NCI-H82 treated with DMSO at 0.1 percent for 48 hours (cell line): ENCODE measurements at regions not wholly inside any gene's neighbourhood (a gene's known extent, or its start where the extent isn't known, plus 50 kb on each side); places are given as distances from the start of the nearest gene placed in this dataset.

Source experiments
- DNase-seq: peaks from one replicate; lab custom pipeline; 2025; ENCODE audit not compliant: unreplicated experiment; lab: John Stamatoyannopoulos, UW

DNA sequence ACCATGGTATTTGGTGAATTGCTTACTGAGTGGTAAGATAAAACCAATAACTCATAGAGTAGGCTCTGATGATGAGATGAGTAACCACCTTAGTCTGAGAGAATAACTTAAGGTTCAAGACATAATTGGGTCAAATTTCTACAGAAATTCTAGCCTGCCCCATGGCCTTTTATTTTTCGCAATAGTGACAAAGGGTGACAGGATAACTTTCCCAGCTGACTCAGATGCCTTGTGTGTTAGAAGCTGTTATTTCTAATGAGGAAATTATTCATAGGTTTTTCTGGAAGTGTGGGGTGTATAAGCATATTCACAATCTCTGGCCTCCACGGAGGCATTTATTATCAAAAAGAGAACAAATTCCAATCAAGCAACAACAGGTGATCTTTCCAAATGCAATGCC, 159.0 kb downstream of the NUP35 start:
- DNase-seq = no peak

DNA sequence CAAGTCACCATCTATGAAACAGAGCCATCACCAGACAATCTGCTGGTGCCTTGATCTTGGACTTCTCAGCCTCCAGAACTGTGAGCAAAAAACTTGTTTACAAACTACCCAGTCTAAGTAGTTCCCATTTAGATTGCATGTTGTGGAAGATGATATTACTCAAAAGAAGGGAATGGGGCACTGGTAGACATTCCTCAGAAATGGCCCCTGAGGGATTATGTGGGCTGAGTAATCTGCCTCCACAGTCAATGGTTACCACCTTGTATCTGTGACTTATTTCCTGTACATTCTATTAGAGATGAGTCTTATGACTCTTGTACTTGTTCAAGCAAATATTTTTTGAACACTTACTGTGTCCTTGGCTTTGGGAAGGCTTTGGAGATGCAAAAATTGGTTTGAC, 160.4 kb downstream of the NUP35 start:
- DNase-seq = no peak

DNA sequence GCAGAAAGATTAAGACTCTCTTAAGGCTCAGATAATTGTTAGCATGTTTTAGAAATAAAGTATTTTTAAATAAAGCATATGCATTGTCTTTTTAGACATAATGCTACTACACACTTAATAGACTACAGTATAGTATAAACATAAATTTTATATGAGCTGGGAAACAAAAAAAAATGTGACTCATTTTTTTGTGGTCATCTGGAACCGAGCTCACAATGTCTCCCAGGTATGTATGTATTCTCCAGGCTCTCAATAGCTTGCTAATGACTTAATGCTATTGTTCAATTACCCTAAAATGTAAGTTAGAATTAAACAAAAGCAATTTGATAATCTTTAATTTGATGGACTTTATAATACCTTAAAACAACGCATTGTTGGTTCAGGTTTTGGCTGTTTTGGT, 167.2 kb downstream of the NUP35 start:
- DNase-seq = no peak

DNA sequence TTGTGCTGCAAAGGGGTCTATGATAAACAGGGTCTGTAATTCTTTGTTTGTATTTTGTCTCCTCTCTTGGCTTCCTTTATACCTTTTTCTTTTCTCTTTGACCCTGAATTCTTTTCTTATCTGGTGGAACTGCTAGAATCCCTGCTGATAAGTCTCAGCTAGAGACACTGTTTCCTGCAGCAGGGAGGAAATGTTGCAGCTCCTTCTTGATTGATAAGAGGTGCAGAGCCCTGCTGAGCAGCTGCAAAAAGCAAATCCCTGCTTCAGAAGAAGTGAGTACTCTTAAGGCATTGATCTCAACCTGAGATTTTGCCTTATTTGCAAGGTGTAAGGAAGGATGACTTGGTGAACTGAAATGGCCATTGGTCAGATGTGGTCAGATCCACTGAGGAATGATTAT, 167.8 kb downstream of the NUP35 start:
- no peak for DNase-seq

DNA sequence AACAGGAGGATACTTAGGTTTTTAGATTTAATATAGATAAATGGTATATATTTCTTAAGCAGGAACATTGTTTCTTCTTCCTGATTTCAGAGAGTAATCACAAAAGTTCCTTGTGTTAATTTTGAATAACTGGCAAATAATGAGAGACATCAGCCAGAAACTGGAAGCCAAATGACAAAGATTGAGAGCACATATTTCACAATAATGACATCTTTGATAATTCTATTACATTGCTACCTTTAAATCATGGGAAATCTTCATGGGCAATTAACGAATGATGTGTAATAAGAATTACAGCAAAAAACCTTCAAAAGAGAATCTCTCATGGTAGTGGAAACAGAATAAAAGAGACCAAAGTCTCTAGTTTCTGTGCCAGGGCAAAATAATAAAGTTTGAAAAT, 215.1 kb downstream of the NUP35 start:
- no peak for DNase-seq

DNA sequence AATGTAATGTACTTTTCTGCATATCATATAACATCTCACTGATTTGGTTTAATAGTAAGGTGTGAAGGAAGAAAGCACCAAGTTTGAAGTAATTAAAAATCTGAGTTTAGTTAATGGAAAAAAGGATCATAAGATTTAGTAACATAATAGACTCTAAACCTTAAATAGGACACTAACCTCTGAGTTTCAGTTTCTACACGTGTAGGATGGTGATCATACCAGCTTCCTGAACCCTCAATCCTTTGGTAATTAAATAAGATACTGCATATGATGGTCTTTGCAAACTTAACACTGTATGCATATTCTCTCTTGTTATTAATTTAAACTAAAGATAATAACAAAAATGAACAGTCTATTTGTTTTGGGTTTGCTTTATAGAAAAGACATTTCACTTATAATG, 216.8 kb downstream of the NUP35 start:
- no peak for DNase-seq

DNA sequence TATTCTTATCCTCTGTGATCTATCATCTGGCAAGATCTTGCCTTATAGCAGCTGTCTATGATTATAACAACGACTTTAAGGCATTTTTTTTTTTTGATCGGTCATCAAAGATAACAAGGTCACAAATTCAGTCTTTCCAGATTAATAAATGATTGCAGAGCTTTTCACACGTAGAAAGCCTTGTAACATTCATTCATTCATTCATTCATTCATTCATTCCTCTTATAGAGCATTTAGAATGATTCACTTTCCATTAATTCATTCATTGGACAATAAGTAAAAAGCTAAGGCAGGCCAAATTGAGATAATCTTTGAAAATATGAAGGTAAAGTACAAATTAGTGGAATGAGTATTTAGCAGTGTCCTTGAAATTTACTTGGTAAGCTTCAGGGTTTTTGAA, 223.7 kb downstream of the NUP35 start:
- no peak for DNase-seq

DNA sequence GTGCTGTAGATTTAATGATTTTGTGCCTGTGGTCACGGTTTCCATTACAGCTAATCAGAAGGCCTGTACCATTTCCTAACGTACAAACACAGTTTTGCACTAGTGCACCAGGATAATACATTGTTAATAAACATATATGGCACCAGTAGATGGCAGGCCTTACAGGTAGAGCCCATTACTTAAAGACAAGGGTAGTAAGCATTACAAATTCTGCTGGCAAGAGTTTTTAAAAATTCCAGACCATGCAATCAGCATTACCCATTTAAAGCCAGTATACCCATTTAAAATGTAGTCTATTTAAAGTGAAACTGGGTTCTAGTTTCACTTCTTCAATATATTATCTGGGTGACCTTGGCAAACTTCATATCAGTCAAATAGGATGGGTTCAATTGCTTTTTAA, 224.2 kb downstream of the NUP35 start:
- DNase-seq = no peak

DNA sequence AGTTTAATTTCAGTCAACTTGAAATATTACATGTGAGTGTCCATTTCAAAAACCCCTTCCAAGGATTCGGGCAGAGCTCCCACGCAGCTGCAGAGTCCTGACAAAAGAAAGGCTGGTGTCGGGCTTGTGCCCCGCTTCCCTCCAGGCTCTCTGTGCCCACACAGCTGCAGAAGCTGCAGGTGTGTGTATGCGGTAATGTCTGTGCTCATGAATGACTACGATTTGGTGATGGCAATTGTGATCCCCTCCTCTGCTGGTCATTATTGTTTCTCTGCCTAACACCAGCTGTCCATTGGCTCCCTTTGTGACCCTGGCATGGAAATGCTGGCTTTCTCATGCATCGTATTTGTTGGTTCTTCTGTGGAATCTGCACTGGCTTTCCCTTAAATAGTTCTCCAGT, 224.8 kb downstream of the NUP35 start:
- no peak for DNase-seq

DNA sequence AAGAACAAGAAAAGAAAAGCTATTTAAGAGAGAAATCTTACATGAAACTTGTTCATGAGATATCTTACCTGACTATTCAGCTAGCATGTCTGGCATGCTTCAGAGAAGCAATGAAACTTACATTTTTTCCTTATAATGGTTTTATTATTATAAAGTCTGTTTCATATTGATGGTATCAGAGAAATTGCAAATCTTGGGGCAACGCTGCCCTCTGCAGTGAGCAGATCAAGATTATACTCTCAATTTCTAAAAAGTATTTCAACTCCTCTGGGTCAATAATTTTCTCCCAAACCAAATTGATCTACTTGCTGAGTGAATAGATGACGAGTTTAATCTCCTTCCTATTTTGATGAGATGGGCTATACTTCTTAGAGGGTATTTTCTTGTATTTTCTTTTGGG, 235.6 kb downstream of the NUP35 start:
- no peak for DNase-seq

DNA sequence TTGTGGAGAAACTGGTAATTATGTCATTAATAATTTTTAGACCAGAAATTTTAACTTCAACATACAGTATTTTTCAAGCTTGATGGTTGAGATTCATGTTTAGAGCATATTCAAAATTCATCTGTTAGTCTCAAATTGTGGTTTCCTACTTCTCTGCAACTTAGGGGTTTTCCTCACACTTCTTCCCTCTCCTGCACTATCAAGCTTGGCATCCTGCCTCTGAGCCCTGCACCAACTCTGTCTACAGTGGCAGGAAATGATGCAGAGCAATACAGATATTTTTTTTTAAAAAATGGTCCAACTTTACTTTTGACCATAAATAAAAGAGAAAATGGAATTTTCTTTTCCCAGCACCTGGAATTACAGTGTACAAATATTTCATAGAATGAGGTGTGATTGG, 247.3 kb downstream of the NUP35 start:
- no peak for DNase-seq

DNA sequence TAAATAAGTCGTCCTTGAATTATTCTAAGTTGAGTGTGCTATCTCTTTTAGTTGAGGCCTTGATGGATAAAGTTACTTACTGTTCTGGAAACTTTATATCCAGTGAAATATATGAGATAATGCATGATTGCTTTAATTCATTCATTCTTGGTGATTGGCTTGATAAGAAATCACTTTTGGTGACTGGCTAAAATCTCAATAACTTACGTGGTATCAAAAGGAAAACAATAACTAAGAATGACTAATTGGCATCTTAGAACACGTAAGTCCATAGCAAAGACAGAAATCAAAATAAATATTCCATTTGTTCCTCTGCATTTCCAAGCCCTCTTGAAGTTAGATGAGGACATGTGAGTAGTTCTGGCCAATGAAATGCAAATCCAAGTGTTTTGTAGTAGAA, 251.6 kb downstream of the NUP35 start:
- no peak for DNase-seq

DNA sequence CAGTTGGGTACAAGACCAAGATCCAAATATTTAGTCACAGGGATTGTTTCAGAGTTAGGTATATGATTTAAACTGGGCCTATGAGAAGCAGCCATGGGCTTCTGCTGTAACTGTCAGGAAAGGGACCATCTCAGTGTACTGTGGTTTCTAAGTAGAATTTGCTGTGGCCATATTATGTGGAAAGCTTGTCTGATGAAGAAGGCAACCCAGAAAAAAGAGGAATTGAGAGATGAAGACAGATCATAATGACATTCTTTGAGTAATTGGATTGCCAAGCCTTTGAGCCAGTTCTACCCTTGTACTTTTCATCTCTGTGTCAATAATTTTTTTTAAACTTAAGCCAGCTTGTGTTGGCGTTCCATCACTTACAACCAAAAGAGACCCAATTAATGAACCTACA, 259.6 kb downstream of the NUP35 start:
- DNase-seq = no peak

DNA sequence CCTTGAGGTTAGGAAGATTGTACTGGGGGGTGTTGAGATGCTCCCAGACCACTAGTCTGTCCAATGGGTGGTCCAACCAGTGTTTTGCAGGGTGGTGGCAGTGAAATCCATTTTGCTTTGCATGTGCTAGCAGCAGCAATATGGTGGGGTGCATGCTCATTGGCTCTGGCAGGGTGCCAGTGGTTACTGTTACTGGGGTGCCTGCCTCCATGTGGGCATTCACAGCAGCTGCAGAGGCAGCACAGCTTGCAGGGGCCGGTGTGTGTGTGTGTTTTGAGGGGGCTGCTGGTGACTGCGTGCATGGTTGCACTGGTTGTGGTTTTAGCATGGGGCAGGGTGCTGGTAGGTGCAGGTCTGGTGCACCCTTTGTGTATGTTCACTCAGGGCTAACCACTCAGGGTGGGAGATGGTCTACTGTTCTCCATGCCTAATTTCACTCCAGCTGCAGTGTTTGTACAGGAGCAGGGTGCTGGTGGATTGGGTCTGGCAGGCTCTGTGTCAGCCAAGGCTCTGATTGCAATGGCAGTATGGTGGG, 265.4 kb downstream of the NUP35 start:
- no peak for DNase-seq

DNA sequence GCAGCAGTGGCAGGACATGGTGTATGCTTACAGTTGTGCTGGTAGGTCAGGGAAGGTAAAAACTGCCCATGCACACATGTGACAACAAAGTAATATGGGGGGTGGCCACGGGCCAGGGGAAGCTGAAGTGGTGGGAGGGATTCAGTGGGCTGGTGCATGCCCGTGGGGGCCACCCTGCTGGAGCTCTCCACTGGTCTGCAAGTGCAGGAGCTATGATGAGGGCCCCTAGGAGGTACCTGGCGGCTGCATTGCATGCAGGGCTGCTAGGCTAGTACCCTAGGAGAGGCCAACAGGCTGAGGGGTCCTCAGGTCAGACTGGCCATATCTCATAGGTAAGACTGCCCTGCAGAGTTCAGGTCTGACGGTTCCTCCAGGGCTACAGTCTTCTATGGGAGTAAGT, 265.9 kb downstream of the NUP35 start:
- no peak for DNase-seq

DNA sequence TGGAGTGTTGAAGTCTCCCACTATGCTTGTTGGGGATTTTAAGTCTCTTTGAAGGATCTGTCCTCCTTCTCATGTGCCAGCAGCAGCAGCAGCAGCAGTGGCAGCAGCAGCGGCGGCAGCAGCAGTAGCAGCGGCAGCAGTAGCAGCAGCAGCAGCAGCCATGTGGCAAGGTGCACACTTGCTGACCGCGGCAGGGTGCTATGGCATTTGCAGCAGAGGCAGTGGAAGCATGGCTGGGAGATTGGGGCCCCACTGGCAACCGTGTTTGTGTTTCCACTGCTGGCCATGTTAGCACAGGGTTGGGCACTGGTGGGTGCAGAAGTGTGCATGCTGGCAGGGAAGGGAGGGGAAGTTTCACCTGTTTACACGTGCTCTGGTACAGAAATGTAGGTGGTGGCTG, 280.1 kb downstream of the NUP35 start:
- DNase-seq = no peak

DNA sequence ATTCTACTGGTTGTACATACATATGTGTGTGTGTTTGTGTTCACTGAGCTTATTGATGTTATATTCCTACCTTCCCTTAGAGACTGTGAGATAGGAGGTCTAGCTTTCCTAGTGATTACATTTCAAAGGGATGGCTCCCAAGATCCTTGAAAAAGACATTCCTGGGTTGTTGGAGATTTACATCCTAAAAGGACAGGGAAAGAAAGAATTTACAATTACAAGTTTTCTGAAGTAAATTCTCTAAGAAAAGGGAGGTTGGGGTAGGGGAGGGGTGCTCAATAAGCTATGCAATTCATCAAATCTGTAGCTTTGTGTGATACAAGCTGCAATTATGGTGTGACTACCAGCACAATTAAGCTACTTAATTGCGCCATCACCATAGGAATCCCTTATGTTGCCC, 284.3 kb downstream of the NUP35 start:
- no peak for DNase-seq

DNA sequence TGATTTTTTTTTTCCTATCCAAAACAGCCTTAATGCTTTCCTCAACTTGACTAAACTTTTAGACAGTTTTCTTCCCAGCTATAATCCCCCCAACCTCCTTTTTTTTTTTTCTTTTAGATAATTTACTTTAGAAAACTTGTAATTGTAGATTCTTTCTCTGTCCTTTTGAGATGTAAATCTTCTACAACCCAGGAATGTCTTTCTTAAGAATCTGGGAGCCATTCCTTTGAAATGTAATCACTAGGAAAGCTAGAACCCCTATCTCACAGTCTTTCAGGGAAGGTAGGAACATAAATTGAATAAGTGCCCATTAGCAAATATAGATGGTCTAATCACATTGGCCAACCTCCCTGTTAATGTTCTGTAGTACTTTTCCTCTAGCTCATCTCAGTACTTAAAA, 285.4 kb downstream of the NUP35 start:
- no peak for DNase-seq

DNA sequence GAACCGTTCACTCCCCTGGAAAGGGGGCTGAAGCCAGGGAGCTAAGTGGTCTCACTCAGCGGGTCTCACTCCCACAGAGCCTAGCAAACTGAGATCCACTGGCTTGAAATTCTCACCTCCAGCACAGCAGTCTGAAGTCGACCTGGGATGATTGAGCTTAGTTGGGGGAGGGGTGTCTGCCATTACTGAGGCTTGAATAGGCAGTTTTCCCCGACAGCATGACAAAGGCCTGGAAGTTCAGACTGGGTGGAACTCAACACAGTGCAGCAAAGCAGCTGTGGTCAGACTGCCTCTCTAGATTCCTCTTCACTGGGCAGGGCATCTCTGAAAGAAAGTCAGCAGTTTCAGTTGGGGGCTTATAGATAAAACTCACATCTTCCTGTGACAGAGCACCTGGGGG, 292.5 kb downstream of the NUP35 start:
- DNase-seq = no peak

DNA sequence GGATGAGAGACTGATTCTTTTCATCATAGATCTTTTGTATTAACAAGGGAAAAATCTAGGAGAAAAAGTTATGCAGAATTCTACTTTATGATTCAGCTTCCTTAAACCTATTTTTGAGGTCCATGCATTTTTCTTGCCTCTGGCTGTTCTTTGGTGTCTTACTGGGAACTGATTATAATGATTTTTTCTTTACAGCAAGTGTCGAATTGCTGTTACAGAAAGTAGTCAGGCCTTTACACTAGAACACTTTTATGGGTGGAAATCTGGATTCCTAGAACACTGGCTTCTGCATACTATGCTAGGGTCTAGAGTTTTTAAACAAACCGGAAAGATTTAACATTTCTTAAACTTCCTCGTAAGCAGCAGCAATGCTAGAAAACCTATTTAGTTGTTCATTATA, 302.6 kb downstream of the NUP35 start:
- DNase-seq = no peak

DNA sequence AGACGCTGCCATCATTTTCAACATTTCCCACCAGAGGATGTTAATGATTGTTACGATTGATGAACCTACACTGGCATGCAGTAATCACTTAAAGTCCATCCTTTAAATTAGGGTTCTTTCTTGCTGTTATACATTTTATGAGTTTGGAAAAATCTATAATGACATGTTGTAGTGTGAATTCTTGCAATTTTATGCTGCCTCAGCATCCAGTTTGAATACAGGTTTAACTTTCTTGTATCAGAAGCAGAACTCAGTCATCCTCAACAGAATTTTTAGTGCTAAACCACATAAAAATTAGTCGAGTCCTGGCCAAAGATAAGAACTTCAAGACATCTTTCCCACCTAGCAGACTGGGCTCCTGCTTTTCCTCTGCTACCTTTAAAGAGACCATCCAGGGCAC, 303.3 kb downstream of the NUP35 start:
- DNase-seq = no peak

DNA sequence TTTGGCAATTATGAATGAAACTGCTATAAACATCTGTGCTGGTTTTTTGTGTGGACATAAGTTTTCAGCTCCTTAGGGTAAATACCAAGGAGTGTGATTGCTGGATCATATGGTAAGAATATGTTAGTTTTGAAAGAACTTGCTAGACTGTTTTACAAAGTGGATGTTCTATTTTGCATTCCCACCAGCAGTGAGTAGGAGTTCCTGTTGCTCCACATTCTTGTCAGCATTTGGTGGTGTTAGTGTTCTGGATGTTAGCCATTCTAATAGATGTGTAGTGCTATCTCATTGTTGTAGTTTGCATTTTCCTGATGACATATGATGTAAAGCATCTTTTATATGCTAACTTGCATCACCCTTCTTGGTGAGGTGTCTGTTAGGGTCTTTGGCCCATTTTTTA, 304.6 kb downstream of the NUP35 start:
- DNase-seq = no peak

DNA sequence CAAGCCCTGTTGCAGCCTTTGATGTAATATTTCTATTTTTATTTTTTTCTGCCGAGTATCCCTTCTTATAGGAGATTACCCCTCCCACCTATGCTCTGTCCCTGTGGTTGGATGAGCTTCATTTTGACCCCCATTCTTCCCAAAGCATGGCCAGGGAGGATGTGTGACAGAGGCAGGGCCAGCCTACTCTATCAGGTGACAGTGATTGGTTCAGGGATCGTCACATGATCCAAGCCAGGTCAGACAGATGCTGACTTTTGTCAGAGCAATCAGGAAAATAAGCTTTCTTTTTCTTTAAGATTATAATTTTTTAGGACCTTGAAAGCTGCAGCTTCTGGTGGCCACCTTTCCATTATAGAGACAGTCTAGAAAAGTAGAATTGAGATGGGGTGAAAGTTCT, 314.3 kb downstream of the NUP35 start:
- DNase-seq = no peak

DNA sequence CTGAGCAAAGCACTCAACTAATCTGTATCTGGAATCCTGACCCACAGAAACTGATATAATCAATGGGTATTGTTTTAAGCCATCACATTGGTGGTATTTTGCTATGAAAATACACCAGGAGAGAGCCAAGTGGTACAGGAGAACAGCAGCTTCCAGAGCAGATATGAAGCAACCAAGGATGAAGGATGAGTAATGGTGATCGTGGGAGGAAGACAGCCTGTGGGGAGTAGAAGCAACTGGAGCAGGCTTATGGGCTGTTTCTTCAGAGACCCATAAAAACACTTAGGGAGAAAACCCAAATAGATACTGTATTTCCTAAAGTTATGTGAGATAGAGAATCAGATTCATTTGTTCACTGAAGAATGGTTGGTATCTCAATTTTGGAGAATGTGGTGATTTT, 330.8 kb downstream of the NUP35 start:
- no peak for DNase-seq
